Mesendoderm (in vitro differentiated cells): ENCODE measurements at regions not wholly inside any gene's neighbourhood (a gene's known extent, or its start where the extent isn't known, plus 50 kb on each side); places are given as distances from the start of the nearest gene placed in this dataset.
A peak's percentile ranks its signal among the peaks of the same experiment; 100 is the strongest.

Source experiments
- DNase-seq: peaks from one replicate; pipeline ENCODE4 v3.0.0; 2013
- H2AK5ac ChIP-seq: 2 replicates; pipeline ENCODE4 v1.6.1; 2013; ENCODE audit warnings: low read length, inconsistent platforms
- H2BK120ac ChIP-seq: 2 replicates; pipeline ENCODE4 v1.6.1; 2013; ENCODE audit warnings: low read depth, mild to moderate bottlenecking, low read length, moderate library complexity, mixed read lengths
- H2BK15ac ChIP-seq: replicated peaks from 2 replicates; pipeline ENCODE4 v1.6.1; 2013; ENCODE audit warnings: low read depth, mild to moderate bottlenecking, moderate library complexity
- H2BK5ac ChIP-seq: 2 replicates; pipeline ENCODE4 v1.6.1; 2013; ENCODE audit warnings: low read length, inconsistent platforms
- H3K18ac ChIP-seq: 2 replicates; pipeline ENCODE4 v1.6.1; 2013; ENCODE audit warnings: mild to moderate bottlenecking, low read length, mixed read lengths
- H3K23ac ChIP-seq: one replicate; pipeline ENCODE4 v1.6.1; 2013; ENCODE audit warnings: low read length
- H3K27ac ChIP-seq: 2 replicates; pipeline ENCODE4 v1.5.1; 2013; ENCODE audit warnings: low read depth, mild to moderate bottlenecking, inconsistent platforms, low read length, moderate library complexity
- H3K27me3 ChIP-seq: 2 replicates; pipeline ENCODE4 v1.6.1; 2013; ENCODE audit warnings: low read length, control low read depth, mild to moderate bottlenecking, inconsistent platforms; ENCODE audit not compliant: insufficient read depth, poor library complexity
- H3K36me3 ChIP-seq: 2 replicates; pipeline ENCODE4 v1.6.1; 2013; ENCODE audit warnings: low read length, inconsistent platforms; ENCODE audit not compliant: control insufficient read depth, insufficient read depth
- H3K4ac ChIP-seq: one replicate; pipeline ENCODE4 v1.6.1; 2013; ENCODE audit warnings: low read depth, mild to moderate bottlenecking, low read length, moderate library complexity
- H3K4me1 ChIP-seq: 2 replicates; pipeline ENCODE4 v1.6.1; 2013; ENCODE audit warnings: low read depth, low read length, inconsistent platforms; ENCODE audit not compliant: control insufficient read depth
- H3K4me2 ChIP-seq: 2 replicates; pipeline ENCODE4 v1.6.1; 2013; ENCODE audit warnings: low read length
- H3K4me3 ChIP-seq: 2 replicates; pipeline ENCODE4 v1.5.1; 2013; ENCODE audit warnings: mild to moderate bottlenecking, low read length
- H3K56ac ChIP-seq: one replicate; pipeline ENCODE4 v1.6.1; 2013; ENCODE audit warnings: low read length
- H3K79me1 ChIP-seq: 2 replicates; pipeline ENCODE4 v1.6.1; 2013; ENCODE audit warnings: low read length, inconsistent platforms
- H3K79me2 ChIP-seq: 2 replicates; pipeline ENCODE4 v1.6.1; 2013; ENCODE audit warnings: mild to moderate bottlenecking, low read length; ENCODE audit not compliant: control insufficient read depth, insufficient read depth
- H3K9ac ChIP-seq: 2 replicates; pipeline ENCODE4 v1.6.1; 2013; ENCODE audit warnings: low read length, inconsistent platforms
- H4K5ac ChIP-seq: one replicate; pipeline ENCODE4 v1.6.1; 2013; ENCODE audit warnings: low read length
- H4K8ac ChIP-seq: one replicate; pipeline ENCODE4 v1.6.1; 2013; ENCODE audit warnings: low read depth, mild to moderate bottlenecking, control low read depth, low read length, moderate library complexity
- WGBS: extraction: QIAGEN DNeasy Blood & Tissue Kit; methylation state at CpG from one replicate; pipeline ENCODE4 v1.1.7; 2013; ENCODE audit warnings: low lambda C conversion rate, missing lambda C conversion rate; ENCODE audit not compliant: insufficient coverage; ENCODE audit errors: extremely low coverage; 5-methylcytosine and 5-hydroxymethylcytosine counted together

GRCh38 chr12:127362121-127362520, 904.8 kb upstream of the TMEM132C start:
- H3K27me3 ChIP-seq = no peaks in the 10 kb centered on the region
- no peak overlapping the region for H2AK5ac ChIP-seq
- H3K79me1 ChIP-seq = no peaks in the 10 kb centered on the region
- H3K27ac ChIP-seq = no peak overlapping the region
- H4K5ac ChIP-seq = no peak overlapping the region
- H3K4me3 ChIP-seq = no peak overlapping the region
- H3K56ac ChIP-seq = no peak overlapping the region
- no peaks in the 10 kb centered on the region for H3K36me3 ChIP-seq
- H3K4me2 ChIP-seq = no peak overlapping the region
- no peaks in the 10 kb centered on the region for H3K4me1 ChIP-seq
- no CpG with 5 or more reads among the region's 4 CpGs for WGBS
- no peak for DNase-seq
- H3K18ac ChIP-seq = no peak overlapping the region
- H3K4ac ChIP-seq = no peak overlapping the region
- H3K9ac ChIP-seq = no peak overlapping the region
- H2BK15ac ChIP-seq = no peak overlapping the region
- H2BK5ac ChIP-seq = no peak overlapping the region
- H4K8ac ChIP-seq = no peak overlapping the region
- no peak overlapping the region for H3K23ac ChIP-seq
- no peaks in the 10 kb centered on the region for H3K79me2 ChIP-seq
- H2BK120ac ChIP-seq = no peak overlapping the region

GRCh38 chr12:127363392-127363791, 903.6 kb upstream of the TMEM132C start:
- Histone ChIP-seq H3K4me1 (no peaks in the 10 kb centered on the region), H3K23ac (no peak overlapping the region), H3K27ac (no peak overlapping the region), H3K36me3 (no peaks in the 10 kb centered on the region), H2BK5ac (no peak overlapping the region), H3K4me2 (no peak overlapping the region), H3K9ac (no peak overlapping the region), H3K18ac (no peak overlapping the region), H4K5ac (no peak overlapping the region), H3K4ac (no peak overlapping the region), H3K27me3 (no peaks in the 10 kb centered on the region), H2BK15ac (no peak overlapping the region), H3K79me2 (no peaks in the 10 kb centered on the region), H3K4me3 (no peak overlapping the region), H3K79me1 (no peaks in the 10 kb centered on the region), H2BK120ac (no peak overlapping the region), H4K8ac (no peak overlapping the region), H3K56ac (no peak overlapping the region), H2AK5ac (no peak overlapping the region)
- DNase-seq = peak; percentile 72
- WGBS = no CpG with 5 or more reads among the region's 2 CpGs

GRCh38 chr12:127373559-127373958, 893.4 kb upstream of the TMEM132C start:
- Histone ChIP-seq H3K27ac (no peak overlapping the region), H2BK5ac (no peak overlapping the region), H3K4me1 (no peaks in the 10 kb centered on the region), H3K9ac (no peak overlapping the region), H3K56ac (no peak overlapping the region), H2BK120ac (no peak overlapping the region), H3K79me1 (no peaks in the 10 kb centered on the region), H3K79me2 (no peaks in the 10 kb centered on the region), H3K4ac (no peak overlapping the region), H3K27me3 (no peaks in the 10 kb centered on the region), H3K23ac (no peak overlapping the region), H2BK15ac (no peak overlapping the region), H4K5ac (no peak overlapping the region), H3K36me3 (no peaks in the 10 kb centered on the region), H3K4me3 (no peak overlapping the region), H3K18ac (no peak overlapping the region), H2AK5ac (no peak overlapping the region), H3K4me2 (no peak overlapping the region), H4K8ac (no peak overlapping the region)
- WGBS = no CpG with 5 or more reads among the region's 4 CpGs
- no peak for DNase-seq

GRCh38 chr12:127374447-127374846, 892.5 kb upstream of the TMEM132C start:
- Histone ChIP-seq H3K18ac (no peak overlapping the region), H2AK5ac (no peak overlapping the region), H3K27me3 (no peaks in the 10 kb centered on the region), H3K4me2 (no peak overlapping the region), H3K4me1 (no peaks in the 10 kb centered on the region), H3K4me3 (no peak overlapping the region), H3K79me1 (no peaks in the 10 kb centered on the region), H2BK15ac (no peak overlapping the region), H3K4ac (no peak overlapping the region), H3K36me3 (no peaks in the 10 kb centered on the region), H2BK120ac (no peak overlapping the region), H4K8ac (no peak overlapping the region), H2BK5ac (no peak overlapping the region), H3K56ac (no peak overlapping the region), H3K23ac (no peak overlapping the region), H3K9ac (no peak overlapping the region), H4K5ac (no peak overlapping the region), H3K79me2 (no peaks in the 10 kb centered on the region), H3K27ac (no peak overlapping the region)
- DNase-seq = no peak

GRCh38 chr12:127381043-127381668, 885.8 kb upstream of the TMEM132C start:
- no peak overlapping the region for H2AK5ac ChIP-seq
- DNase-seq = peak; percentile 79
- H3K79me1 ChIP-seq = no peaks in the 10 kb centered on the region
- H3K79me2 ChIP-seq = no peaks in the 10 kb centered on the region
- no peak overlapping the region for H3K18ac ChIP-seq
- H4K5ac ChIP-seq = no peak overlapping the region
- H3K4me2 ChIP-seq = no peak overlapping the region
- H3K4ac ChIP-seq = no peak overlapping the region
- no peak overlapping the region for H3K4me3 ChIP-seq
- H2BK120ac ChIP-seq = no peak overlapping the region
- no peak overlapping the region for H2BK15ac ChIP-seq
- no peak overlapping the region for H3K56ac ChIP-seq
- H2BK5ac ChIP-seq = no peak overlapping the region
- H3K36me3 ChIP-seq = no peaks in the 10 kb centered on the region
- no peak overlapping the region for H3K23ac ChIP-seq
- H3K4me1 ChIP-seq = no peaks in the 10 kb centered on the region
- WGBS = no CpG with 5 or more reads among the region's 33 CpGs
- no peaks in the 10 kb centered on the region for H3K27me3 ChIP-seq
- no peak overlapping the region for H3K9ac ChIP-seq
- no peak overlapping the region for H4K8ac ChIP-seq
- no peak overlapping the region for H3K27ac ChIP-seq

GRCh38 chr12:127381681-127382080, 885.3 kb upstream of the TMEM132C start:
- WGBS = no CpG with 5 or more reads among the region's 6 CpGs
- Histone ChIP-seq H3K18ac (no peak overlapping the region), H3K79me1 (no peaks in the 10 kb centered on the region), H3K4ac (no peak overlapping the region), H3K9ac (no peak overlapping the region), H3K4me1 (no peaks in the 10 kb centered on the region), H3K36me3 (no peaks in the 10 kb centered on the region), H2BK120ac (no peak overlapping the region), H3K56ac (no peak overlapping the region), H3K4me2 (no peak overlapping the region), H3K27me3 (no peaks in the 10 kb centered on the region), H4K5ac (no peak overlapping the region), H2AK5ac (no peak overlapping the region), H3K23ac (no peak overlapping the region), H3K4me3 (no peak overlapping the region), H3K79me2 (no peaks in the 10 kb centered on the region), H3K27ac (no peak overlapping the region), H2BK5ac (no peak overlapping the region), H2BK15ac (no peak overlapping the region), H4K8ac (no peak overlapping the region)
- DNase-seq = no peak
